Endothelial cell of umbilical vein (primary cell): ENCODE measurements at regions not wholly inside any gene's neighbourhood (a gene's known extent, or its start where the extent isn't known, plus 50 kb on each side); places are given as distances from the start of the nearest gene placed in this dataset.

Experiments used
- CTCF ChIP-seq, 2 donors: IDR thresholded peaks; 1 replicate in 1 of 2; 2 replicates in 1 of 2; pipeline ENCODE4 v1.5.1; 2011; ENCODE audit warnings: low read length in 2 of 2, mild to moderate bottlenecking in 2 of 2, moderate library complexity in 2 of 2, control low read depth in 1 of 2, inconsistent platforms in 1 of 2, low read depth in 1 of 2; ENCODE audit not compliant: insufficient read depth in 1 of 2; ENCODE audit errors: extremely low read depth in 1 of 2
- JUN ChIP-seq: IDR thresholded peaks from 2 replicates; pipeline ENCODE4 v1.6.1; 2011; ENCODE audit warnings: borderline replicate concordance, low read depth; ENCODE audit not compliant: insufficient read length, insufficient read depth
- POLR2A ChIP-seq: IDR thresholded peaks from 2 replicates; pipeline ENCODE4 v1.6.1; 2012; ENCODE audit warnings: low read depth, mild to moderate bottlenecking, control low read depth, low read length
- POLR2AphosphoS5 ChIP-seq: IDR thresholded peaks from 2 replicates; pipeline ENCODE4 v1.6.1; 2012; ENCODE audit warnings: low read depth, mild to moderate bottlenecking, control low read depth, low read length, moderate library complexity; ENCODE audit not compliant: insufficient read depth

- TF ChIP-seq CTCF (IDR thresholded peaks at IDR 0.05; ENCODE audit: extremely low read depth in 1 of 2, insufficient read depth in 1 of 2, low read depth in 1 of 2, low read length in 2 of 2): no peak
- no peak for TF ChIP-seq POLR2AphosphoS5
- no peak for TF ChIP-seq JUN
- no peak for TF ChIP-seq POLR2A
Observed at GRCh38 chr13:109853153-109853552, 66.8 kb upstream of the IRS2 start.
